T-helper 1 cell (primary cell): ENCODE measurements at regions not wholly inside any gene's neighbourhood (a gene's known extent, or its start where the extent isn't known, plus 50 kb on each side); places are given as distances from the start of the nearest gene placed in this dataset.
"Not testable (repeated sequence)": the region's sequence is repeated elsewhere in the genome, so short reads cannot be mapped to it uniquely, and the experiment has no call there.

Experiments
- DNase-seq, 5 donors: peaks; one replicate each; pipeline ENCODE4 v3.0.0-alpha.2; 2012 to 2020

- no peak for DNase-seq
Measured at GRCh38 chrY:19042984-19043442, 269.5 kb upstream of the HSFY2 start.

- DNase-seq: no peak
Measured at GRCh38 chrY:19042306-19042958, 268.9 kb upstream of the HSFY2 start.

GRCh38 chrY:19026631-19027030 is 253.1 kb upstream of the HSFY2 start:
- DNase-seq: no peak

GRCh38 chrY:19023934-19024333 is 250.4 kb upstream of the HSFY2 start:
- DNase-seq: no peak

GRCh38 chrY:19020193-19020592 is 246.7 kb upstream of the HSFY2 start:
- DNase-seq: no peak

- DNase-seq: no peak
Measured at GRCh38 chrY:19016990-19017389, 243.5 kb upstream of the HSFY2 start.

- DNase-seq: no peak
Measured at GRCh38 chrY:19015854-19016253, 242.3 kb upstream of the HSFY2 start.

GRCh38 chrY:19015213-19015612 is 241.7 kb upstream of the HSFY2 start:
- no peak for DNase-seq

GRCh38 chrY:19012985-19013384 is 239.4 kb upstream of the HSFY2 start:
- DNase-seq: no peak

- no peak for DNase-seq
Measured at GRCh38 chrY:19011605-19012090, 238.1 kb upstream of the HSFY2 start.

- no peak for DNase-seq
Measured at GRCh38 chrY:19006234-19006633, 232.7 kb upstream of the HSFY2 start.

- DNase-seq: no peak
Measured at GRCh38 chrY:19005579-19005978, 232.0 kb upstream of the HSFY2 start.

GRCh38 chrY:18997635-18998240 is 224.2 kb upstream of the HSFY2 start:
- no peak for DNase-seq

- DNase-seq: no peak
Measured at GRCh38 chrY:18993480-18993879, 219.9 kb upstream of the HSFY2 start.

- DNase-seq: not testable (repeated sequence)
Measured at GRCh38 chrY:18992684-18993083, 219.1 kb upstream of the HSFY2 start.

GRCh38 chrY:18989356-18989755 is 215.8 kb upstream of the HSFY2 start:
- DNase-seq: no peak

- no peak for DNase-seq
Measured at GRCh38 chrY:18966001-18966400, 192.5 kb upstream of the HSFY2 start.

GRCh38 chrY:18958846-18959245 is 185.3 kb upstream of the HSFY2 start:
- no peak for DNase-seq

- no peak for DNase-seq
Measured at GRCh38 chrY:18951657-18952435, 178.3 kb upstream of the HSFY2 start.

GRCh38 chrY:18951019-18951418 is 177.5 kb upstream of the HSFY2 start:
- DNase-seq: no peak

GRCh38 chrY:18936831-18937230 is 163.3 kb upstream of the HSFY2 start:
- no peak for DNase-seq

GRCh38 chrY:18919256-18919655 is 145.7 kb upstream of the HSFY2 start:
- no peak for DNase-seq

- DNase-seq: no peak
Measured at GRCh38 chrY:18912846-18913245, 139.3 kb upstream of the HSFY2 start.

GRCh38 chrY:18909846-18910245 is 136.3 kb upstream of the HSFY2 start:
- DNase-seq: no peak
